AG09309 (cell line): ENCODE measurements at regions not wholly inside any gene's neighbourhood (a gene's known extent, or its start where the extent isn't known, plus 50 kb on each side); places are given as distances from the start of the nearest gene placed in this dataset.

Experiments used
- DNase-seq: peaks from one replicate; pipeline ENCODE4 v3.0.0-alpha.2; 2010; ENCODE audit warnings: low read depth
- H3K4me3 ChIP-seq: 2 replicates; pipeline ENCODE4 v1.5.1; 2011; ENCODE audit warnings: mild to moderate bottlenecking, low read depth, low read length, moderate library complexity; ENCODE audit not compliant: control insufficient read depth
- TF ChIP-seq, protein P1 (sequence below): IDR thresholded peaks from 2 replicates; pipeline ENCODE4 v1.5.1; 2011; ENCODE audit warnings: mild to moderate bottlenecking, low read depth, low read length, inconsistent platforms; ENCODE audit not compliant: insufficient read depth, control insufficient read depth; ENCODE audit errors: missing control alignments

DNA sequence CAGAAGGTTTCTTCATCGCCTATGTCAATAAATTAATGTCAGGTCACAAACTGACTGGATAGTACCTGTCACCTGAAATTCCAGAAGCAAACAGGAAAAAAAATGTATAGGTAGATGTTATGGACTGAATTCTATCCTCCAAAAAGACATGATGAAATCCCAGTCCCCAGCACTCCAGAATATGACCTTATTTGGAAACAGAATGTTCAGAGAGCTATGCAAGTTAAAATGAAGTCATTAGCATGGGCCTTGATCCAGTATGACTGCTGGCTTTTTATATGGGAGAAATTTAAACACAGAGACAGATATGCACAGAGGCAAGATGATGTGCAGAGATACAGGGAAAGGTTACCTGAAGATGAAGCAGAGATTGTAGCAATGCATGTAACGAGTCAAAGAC lies 953.4 kb downstream of the ZPLD1 start:
- TF ChIP-seq, protein P1, sequence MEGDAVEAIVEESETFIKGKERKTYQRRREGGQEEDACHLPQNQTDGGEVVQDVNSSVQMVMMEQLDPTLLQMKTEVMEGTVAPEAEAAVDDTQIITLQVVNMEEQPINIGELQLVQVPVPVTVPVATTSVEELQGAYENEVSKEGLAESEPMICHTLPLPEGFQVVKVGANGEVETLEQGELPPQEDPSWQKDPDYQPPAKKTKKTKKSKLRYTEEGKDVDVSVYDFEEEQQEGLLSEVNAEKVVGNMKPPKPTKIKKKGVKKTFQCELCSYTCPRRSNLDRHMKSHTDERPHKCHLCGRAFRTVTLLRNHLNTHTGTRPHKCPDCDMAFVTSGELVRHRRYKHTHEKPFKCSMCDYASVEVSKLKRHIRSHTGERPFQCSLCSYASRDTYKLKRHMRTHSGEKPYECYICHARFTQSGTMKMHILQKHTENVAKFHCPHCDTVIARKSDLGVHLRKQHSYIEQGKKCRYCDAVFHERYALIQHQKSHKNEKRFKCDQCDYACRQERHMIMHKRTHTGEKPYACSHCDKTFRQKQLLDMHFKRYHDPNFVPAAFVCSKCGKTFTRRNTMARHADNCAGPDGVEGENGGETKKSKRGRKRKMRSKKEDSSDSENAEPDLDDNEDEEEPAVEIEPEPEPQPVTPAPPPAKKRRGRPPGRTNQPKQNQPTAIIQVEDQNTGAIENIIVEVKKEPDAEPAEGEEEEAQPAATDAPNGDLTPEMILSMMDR: no peak
- DNase-seq: no peak
- H3K4me3 ChIP-seq: no peak overlapping the region

DNA sequence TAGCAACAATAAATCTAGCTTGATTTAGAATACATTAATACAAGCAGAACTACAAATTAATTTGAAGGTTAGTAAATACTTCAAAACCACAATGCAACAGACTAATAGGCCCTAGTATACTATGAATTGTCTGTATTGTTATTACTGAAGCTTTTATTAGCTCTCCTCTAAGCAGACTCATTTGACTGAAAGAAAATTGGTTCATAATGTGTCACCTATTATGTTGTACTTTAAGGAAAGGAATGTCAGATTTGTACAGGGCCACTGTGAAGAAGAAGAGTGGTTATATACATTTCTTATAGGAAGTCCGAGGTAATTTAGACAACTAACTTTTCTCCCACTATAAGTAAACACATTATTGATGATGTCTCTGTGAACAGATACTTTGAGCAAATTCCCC lies 954.5 kb downstream of the ZPLD1 start:
- H3K4me3 ChIP-seq: no peak overlapping the region
- DNase-seq: no peak
- TF ChIP-seq, protein P1: no peak

DNA sequence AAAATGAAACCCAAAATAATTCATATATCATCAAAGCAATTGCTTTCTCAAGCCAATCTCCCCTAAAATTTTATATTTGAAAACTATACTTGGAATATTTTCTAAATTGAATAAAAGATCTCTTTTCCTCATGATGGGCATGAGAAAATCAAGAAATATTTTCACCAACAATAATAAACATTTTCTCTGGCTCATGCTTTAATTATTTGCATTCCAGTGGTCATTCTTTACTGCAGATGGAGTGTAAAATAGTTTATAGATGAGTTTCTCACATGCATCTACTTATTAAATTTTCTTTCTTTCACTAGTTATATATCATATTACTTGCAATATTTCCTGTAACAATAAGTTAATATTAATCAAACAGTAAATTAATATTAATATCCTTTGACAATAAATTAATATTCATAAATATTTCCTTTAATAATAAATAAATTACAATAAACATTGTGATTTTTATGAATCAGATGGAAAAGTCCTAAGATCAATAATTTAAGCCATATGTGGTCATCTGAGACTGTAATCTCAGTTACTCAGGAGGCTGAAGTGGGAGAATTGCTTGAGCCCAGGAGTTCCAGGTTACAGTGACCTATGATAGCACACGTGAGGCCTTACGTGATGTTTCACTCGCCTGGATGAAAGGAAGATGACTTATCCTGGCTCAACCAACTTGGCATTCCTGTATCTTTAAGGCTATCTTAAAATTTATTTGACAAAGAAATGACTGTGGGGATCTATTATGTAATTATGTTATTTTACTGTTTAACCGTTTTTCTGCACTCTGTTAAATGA lies 958.8 kb downstream of the ZPLD1 start:
- TF ChIP-seq, protein P1: no peak
- no peak for DNase-seq
- no peak overlapping the region for H3K4me3 ChIP-seq

DNA sequence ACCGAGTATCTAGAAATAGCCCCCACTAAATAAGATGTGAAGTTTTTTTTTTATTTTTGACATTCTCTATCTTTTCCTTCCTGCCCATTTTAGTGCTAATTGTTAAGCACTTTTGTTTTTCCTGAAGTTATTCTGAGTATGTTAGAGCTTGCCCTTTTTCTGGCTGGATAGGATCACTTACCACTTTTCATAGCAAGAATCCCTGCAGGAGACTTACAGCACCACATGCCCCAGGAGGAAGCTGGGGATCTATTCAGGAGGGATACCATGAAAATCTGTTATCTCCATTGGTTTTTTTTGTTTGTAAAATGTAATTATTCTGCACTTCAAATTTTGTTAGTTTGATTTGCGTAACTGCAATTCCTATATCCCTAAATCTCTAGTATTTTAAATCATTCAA lies 968.4 kb downstream of the ZPLD1 start:
- TF ChIP-seq, protein P1: no peak
- H3K4me3 ChIP-seq: no peak overlapping the region
- no peak for DNase-seq

DNA sequence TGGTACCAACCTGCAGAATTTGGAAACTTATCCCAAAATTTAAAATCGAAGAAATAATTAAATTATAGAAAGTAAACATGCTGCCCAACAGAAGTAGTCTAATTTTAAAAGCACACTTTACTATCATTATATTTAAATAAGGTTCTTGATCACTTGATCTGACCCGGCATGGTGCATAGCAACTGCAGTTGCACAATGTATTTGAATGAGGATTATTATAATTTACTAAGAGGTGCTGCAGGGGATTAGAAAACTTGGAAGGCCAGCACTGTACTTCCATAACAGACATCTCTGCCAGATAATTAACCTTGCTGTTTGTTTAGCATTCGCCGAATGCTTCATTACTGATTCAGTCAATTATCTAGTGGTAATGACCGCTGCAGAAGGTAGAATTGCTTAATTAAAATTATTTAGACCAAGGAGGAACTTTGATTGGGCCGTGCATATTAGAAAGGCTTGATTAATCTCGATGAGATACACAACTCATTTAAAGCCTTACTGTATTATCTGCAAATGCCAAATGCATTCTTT lies 971.6 kb downstream of the ZPLD1 start:
- TF ChIP-seq, protein P1: no peak
- H3K4me3 ChIP-seq: no peak overlapping the region
- DNase-seq: no peak

DNA sequence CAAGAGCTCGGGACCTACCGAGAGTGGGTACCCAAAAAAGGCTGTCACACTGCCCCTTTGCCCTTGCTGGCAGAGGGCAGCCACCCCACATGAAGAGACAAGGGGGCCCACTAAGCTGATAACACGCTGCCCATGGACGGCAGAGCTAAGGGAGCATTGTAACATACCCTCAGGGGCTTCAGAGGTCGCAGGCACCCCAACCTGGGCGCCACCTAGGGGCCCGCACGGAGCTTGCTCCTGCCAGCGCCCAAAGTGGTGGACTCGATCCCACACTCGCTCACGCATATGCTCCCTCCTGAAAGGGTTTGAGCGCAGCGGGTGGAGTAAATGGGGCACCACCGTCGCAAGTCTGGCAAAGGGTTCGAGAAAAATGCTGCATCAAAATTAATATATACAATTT lies 975.4 kb downstream of the ZPLD1 start:
- no peak for DNase-seq
- TF ChIP-seq, protein P1: peak; percentile 5
- H3K4me3 ChIP-seq: no peak overlapping the region
